NB4 (cell line): ENCODE measurements at regions not wholly inside any gene's neighbourhood (a gene's known extent, or its start where the extent isn't known, plus 50 kb on each side); places are given as distances from the start of the nearest gene placed in this dataset.

Experiments
- POLR2A ChIP-seq: IDR thresholded peaks from 2 replicates; pipeline ENCODE4 v1.6.1; 2011; ENCODE audit warnings: mild to moderate bottlenecking; ENCODE audit not compliant: insufficient read length; ENCODE audit errors: extremely low read depth
- TF ChIP-seq, protein P1 (sequence below): IDR thresholded peaks from one replicate; pipeline ENCODE4 v1.5.1; 2012; ENCODE audit warnings: low read depth, low read length
- TF ChIP-seq, protein P2 (sequence below): IDR thresholded peaks from 2 replicates; pipeline ENCODE4 v1.6.1; 2011; ENCODE audit warnings: low read depth, low read length

DNA sequence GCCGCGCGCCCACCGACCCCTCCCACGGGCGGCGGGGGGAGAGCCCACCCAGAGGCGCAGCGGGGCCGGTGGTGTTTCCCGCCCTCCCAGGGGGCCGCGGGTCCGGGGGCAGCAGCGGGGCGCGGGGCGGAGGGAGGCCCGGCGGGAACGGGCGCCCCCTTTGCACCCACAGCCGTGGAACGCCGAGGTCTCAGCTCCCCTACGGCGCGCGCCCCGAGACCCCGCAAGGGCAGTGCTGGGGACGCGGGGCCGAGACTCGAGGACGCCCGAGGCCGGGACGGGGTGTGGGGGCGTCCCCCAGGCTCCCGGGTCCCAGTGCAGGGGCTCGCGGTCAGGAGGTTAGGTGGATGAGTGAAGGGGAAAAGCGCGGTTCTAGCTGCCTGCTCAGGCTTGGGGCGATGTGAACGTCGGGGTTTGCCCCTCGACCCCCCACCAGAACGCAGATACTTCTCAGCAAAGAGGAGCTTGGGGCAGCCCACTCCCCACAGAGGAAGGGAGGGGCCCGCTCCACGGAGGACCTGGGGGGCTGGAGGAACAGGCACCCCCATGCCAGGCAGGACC lies 65.5 kb upstream of the BHLHE23 start:
- TF ChIP-seq, protein P1, sequence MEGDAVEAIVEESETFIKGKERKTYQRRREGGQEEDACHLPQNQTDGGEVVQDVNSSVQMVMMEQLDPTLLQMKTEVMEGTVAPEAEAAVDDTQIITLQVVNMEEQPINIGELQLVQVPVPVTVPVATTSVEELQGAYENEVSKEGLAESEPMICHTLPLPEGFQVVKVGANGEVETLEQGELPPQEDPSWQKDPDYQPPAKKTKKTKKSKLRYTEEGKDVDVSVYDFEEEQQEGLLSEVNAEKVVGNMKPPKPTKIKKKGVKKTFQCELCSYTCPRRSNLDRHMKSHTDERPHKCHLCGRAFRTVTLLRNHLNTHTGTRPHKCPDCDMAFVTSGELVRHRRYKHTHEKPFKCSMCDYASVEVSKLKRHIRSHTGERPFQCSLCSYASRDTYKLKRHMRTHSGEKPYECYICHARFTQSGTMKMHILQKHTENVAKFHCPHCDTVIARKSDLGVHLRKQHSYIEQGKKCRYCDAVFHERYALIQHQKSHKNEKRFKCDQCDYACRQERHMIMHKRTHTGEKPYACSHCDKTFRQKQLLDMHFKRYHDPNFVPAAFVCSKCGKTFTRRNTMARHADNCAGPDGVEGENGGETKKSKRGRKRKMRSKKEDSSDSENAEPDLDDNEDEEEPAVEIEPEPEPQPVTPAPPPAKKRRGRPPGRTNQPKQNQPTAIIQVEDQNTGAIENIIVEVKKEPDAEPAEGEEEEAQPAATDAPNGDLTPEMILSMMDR, result no peak
- no peak for TF ChIP-seq POLR2A
- TF ChIP-seq, protein P2, sequence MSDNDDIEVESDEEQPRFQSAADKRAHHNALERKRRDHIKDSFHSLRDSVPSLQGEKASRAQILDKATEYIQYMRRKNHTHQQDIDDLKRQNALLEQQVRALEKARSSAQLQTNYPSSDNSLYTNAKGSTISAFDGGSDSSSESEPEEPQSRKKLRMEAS, result no peak
